Neural progenitor cell (in vitro differentiated cells): ENCODE measurements at regions not wholly inside any gene's neighbourhood (a gene's known extent, or its start where the extent isn't known, plus 50 kb on each side); places are given as distances from the start of the nearest gene placed in this dataset.

Experiments used
- DNase-seq: peaks from one replicate; pipeline ENCODE4 v3.0.0-alpha.2; 2016; ENCODE audit warnings: low spot score
- H2AFZ ChIP-seq: fragments of 200-600 bp; sonication (generic); replicated peaks from 2 replicates; pipeline ENCODE4 v1.6.1; 2016; ENCODE audit warnings: antibody characterized with exemption
- H3F3A ChIP-seq: fragments of 200-600 bp; sonication (generic); 2 replicates; pipeline ENCODE4 v1.6.1; 2016; ENCODE audit warnings: antibody characterized with exemption, low read depth
- H3K27ac ChIP-seq: fragments of 200-600 bp; sonication (generic); 2 replicates; pipeline ENCODE4 v1.5.1; 2016; ENCODE audit warnings: mild to moderate bottlenecking
- H3K27me3 ChIP-seq: fragments of 200-600 bp; sonication (generic); 2 replicates; pipeline ENCODE4 v1.6.1; 2016; ENCODE audit warnings: mild to moderate bottlenecking, moderate library complexity
- H3K36me3 ChIP-seq: fragments of 200-600 bp; sonication (generic); 2 replicates; pipeline ENCODE4 v1.5.1; 2016
- H3K4me1 ChIP-seq: fragments of 200-600 bp; sonication (generic); 2 replicates; pipeline ENCODE4 v1.6.1; 2016; ENCODE audit warnings: mixed run types
- H3K4me2 ChIP-seq: fragments of 200-600 bp; sonication (generic); 2 replicates; pipeline ENCODE4 v1.6.1; 2016
- H3K4me3 ChIP-seq: fragments of 200-600 bp; sonication (generic); 2 replicates; pipeline ENCODE4 v1.5.1; 2016
- H3K79me2 ChIP-seq: fragments of 200-600 bp; sonication (generic); 2 replicates; pipeline ENCODE4 v1.6.1; 2016; ENCODE audit warnings: low read depth
- H3K9ac ChIP-seq: fragments of 200-600 bp; sonication (generic); 2 replicates; pipeline ENCODE4 v1.6.1; 2016
- H3K9me3 ChIP-seq: fragments of 200-600 bp; sonication (generic); 2 replicates; pipeline ENCODE4 v1.5.1; 2016; ENCODE audit warnings: low read depth
- H4K20me1 ChIP-seq: fragments of 200-600 bp; sonication (generic); 2 replicates; pipeline ENCODE4 v1.6.1; 2016; ENCODE audit warnings: low read depth
- H3K27ac Mint-ChIP-seq: 3 replicates; pipeline ENCODE4 v1.8.0; 2021; ENCODE audit warnings: mixed read lengths
- H3K27me3 Mint-ChIP-seq: 2 replicates; pipeline ENCODE4 v1.8.0; 2022; ENCODE audit warnings: low read depth, mild to moderate bottlenecking, inconsistent platforms, moderate library complexity, mixed read lengths; ENCODE audit not compliant: insufficient read depth
- H3K36me3 Mint-ChIP-seq: 3 replicates; pipeline ENCODE4 v1.8.0; 2021; ENCODE audit warnings: mixed read lengths
- H3K4me1 Mint-ChIP-seq: 3 replicates; pipeline ENCODE4 v1.8.0; 2021; ENCODE audit warnings: mixed read lengths
- H3K4me3 Mint-ChIP-seq: 3 replicates; pipeline ENCODE4 v1.8.0; 2021; ENCODE audit warnings: mild to moderate bottlenecking, moderate library complexity, mixed read lengths
- H3K9me3 Mint-ChIP-seq: 3 replicates; pipeline ENCODE4 v1.8.0; 2020; ENCODE audit warnings: mixed read lengths
- EZH2 ChIP-seq: fragments of 200-600 bp; sonication (generic); IDR thresholded peaks from 2 replicates; pipeline ENCODE4 v1.6.1; 2017; ENCODE audit warnings: antibody characterized with exemption, mild to moderate bottlenecking, moderate library complexity
- EZH2phosphoT487 ChIP-seq: fragments of 200-600 bp; sonication (generic); IDR thresholded peaks from 2 replicates; pipeline ENCODE4 v1.6.1; 2017; ENCODE audit warnings: antibody characterized with exemption
- TF ChIP-seq, protein P1 (sequence below): fragments of 200-600 bp; sonication (generic); IDR thresholded peaks from 2 replicates; pipeline ENCODE4 v1.5.1; 2017; ENCODE audit warnings: antibody characterized with exemption, mild to moderate bottlenecking

DNA sequence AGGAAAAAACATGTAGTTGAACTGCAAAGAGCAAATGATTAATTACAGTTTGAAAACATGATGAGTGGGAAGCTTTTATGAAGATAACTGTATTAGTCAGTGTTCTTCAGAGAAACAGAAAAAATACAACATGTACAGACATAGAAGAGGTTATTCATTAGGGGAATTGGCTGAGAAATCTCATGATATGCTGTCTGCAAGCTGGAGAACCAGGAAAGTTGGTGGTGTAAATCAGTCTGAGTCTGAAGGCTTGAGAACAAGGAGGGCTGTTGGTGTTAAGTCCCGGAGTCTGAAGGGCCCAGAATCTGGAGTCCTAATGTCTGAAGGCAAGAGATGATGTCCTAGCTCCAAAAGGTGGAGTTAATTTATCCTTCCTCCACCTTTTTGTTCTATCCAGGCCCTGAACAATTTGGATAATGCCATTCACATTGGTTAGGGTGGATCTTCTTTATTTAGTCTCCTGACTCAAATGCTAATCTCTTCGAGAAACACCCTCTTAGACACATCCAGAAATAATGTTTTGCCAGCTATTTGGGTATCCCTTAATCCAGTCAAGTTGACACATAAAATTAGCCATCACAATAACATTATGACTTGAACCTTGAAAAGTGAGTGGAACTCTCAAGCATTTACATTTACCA lies 672.9 kb upstream of the PTBP2 start:
- Histone ChIP-seq H3K4me2 (no peak overlapping the region), H3K36me3 (no peaks in the 10 kb centered on the region), H3K9me3 (no peaks in the 10 kb centered on the region), H3K79me2 (no peaks in the 10 kb centered on the region), H2AFZ (no peak overlapping the region), H3K4me1 (no peaks in the 10 kb centered on the region), H4K20me1 (no peaks in the 10 kb centered on the region), H3K4me3 (no peak overlapping the region), H3K27me3 (no peaks in the 10 kb centered on the region), H3K27ac (no peak overlapping the region), H3K9ac (no peak overlapping the region), H3F3A (no peaks in the 10 kb centered on the region)
- Mint-ChIP-seq H3K27ac (no peak overlapping the region), H3K9me3 (no peaks in the 10 kb centered on the region), H3K36me3 (no peaks in the 10 kb centered on the region), H3K4me3 (no peak overlapping the region), H3K27me3 (peaks cover 2% of the 10 kb centered on the region), H3K4me1 (peaks cover 4% of the 10 kb centered on the region)
- TF ChIP-seq, protein P1, sequence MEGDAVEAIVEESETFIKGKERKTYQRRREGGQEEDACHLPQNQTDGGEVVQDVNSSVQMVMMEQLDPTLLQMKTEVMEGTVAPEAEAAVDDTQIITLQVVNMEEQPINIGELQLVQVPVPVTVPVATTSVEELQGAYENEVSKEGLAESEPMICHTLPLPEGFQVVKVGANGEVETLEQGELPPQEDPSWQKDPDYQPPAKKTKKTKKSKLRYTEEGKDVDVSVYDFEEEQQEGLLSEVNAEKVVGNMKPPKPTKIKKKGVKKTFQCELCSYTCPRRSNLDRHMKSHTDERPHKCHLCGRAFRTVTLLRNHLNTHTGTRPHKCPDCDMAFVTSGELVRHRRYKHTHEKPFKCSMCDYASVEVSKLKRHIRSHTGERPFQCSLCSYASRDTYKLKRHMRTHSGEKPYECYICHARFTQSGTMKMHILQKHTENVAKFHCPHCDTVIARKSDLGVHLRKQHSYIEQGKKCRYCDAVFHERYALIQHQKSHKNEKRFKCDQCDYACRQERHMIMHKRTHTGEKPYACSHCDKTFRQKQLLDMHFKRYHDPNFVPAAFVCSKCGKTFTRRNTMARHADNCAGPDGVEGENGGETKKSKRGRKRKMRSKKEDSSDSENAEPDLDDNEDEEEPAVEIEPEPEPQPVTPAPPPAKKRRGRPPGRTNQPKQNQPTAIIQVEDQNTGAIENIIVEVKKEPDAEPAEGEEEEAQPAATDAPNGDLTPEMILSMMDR: no peak
- no peak for TF ChIP-seq EZH2
- TF ChIP-seq EZH2phosphoT487: no peak
- no peak for DNase-seq

DNA sequence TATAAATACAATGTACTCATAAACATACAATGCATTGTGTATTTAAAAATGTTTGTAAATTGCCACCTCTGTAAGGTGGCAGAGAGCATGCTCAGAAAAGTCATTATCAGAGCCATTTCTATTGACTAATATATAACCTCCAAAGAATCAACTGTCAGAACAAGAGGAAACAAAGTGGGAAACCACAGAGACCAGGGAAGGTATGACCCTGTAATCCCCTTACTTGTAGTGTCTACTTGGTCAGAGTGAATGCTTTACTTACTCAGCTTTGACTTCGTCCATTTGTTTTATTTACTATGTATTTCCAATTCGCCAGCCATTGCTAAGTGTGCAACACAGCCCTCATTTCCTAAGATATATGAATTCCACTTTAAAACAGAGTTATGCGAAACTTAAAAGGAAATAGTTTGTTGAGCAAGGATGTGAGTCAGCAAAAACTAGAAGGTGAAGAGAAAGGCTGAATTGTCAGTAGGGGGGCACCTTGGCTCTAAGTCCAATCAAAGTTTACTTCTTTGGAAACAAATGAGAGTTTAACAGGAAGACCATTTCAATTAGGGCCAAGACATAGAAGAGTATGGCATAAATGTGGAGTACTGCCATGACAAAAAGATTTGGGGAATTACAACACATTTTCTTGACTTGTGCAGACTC lies 671.7 kb upstream of the PTBP2 start:
- H4K20me1 ChIP-seq: no peaks in the 10 kb centered on the region
- Mint-ChIP-seq H3K27me3 (peaks cover 2% of the 10 kb centered on the region), H3K4me3 (no peak overlapping the region), H3K27ac (no peak overlapping the region), H3K36me3 (no peaks in the 10 kb centered on the region), H3K9me3 (peaks cover 2% of the 10 kb centered on the region), H3K4me1 (peaks cover 3% of the 10 kb centered on the region)
- no peaks in the 10 kb centered on the region for H3K36me3 ChIP-seq
- no peak overlapping the region for H3K9ac ChIP-seq
- no peaks in the 10 kb centered on the region for H3K9me3 ChIP-seq
- no peaks in the 10 kb centered on the region for H3F3A ChIP-seq
- no peak overlapping the region for H3K27ac ChIP-seq
- TF ChIP-seq EZH2 (no peak), EZH2phosphoT487 (no peak)
- TF ChIP-seq, protein P1: no peak
- H3K4me1 ChIP-seq: no peaks in the 10 kb centered on the region
- H3K27me3 ChIP-seq: no peaks in the 10 kb centered on the region
- H3K4me2 ChIP-seq: no peak overlapping the region
- H3K4me3 ChIP-seq: no peak overlapping the region
- H3K79me2 ChIP-seq: no peaks in the 10 kb centered on the region
- DNase-seq: no peak
- H2AFZ ChIP-seq: no peak overlapping the region

DNA sequence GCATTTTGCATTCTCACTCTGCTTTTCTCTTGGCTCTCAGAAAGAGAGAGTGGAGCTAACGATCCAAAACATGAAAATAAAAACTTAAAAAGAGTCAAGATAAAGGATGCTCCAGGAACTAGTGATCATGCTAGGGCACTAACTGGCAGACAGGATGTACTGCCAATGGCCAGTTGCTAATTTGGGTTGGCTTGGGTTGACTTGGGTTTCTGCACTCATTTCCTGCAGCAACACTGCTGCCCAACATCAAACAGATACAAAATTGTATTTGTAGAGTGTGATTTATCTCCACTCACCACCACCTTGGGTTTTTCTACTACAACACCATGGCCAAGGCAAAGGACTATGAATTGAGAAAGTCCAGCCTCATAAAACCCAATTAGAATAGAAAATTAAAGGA lies 662.3 kb upstream of the PTBP2 start:
- no peaks in the 10 kb centered on the region for H4K20me1 ChIP-seq
- no peaks in the 10 kb centered on the region for H3F3A ChIP-seq
- Mint-ChIP-seq H3K36me3 (peaks cover 3% of the 10 kb centered on the region), H3K4me1 (no peaks in the 10 kb centered on the region), H3K4me3 (no peak overlapping the region), H3K9me3 (peaks cover 11% of the 10 kb centered on the region), H3K27ac (no peak overlapping the region), H3K27me3 (no peaks in the 10 kb centered on the region)
- DNase-seq: no peak
- no peak overlapping the region for H2AFZ ChIP-seq
- H3K4me2 ChIP-seq: no peak overlapping the region
- H3K27ac ChIP-seq: no peak overlapping the region
- H3K79me2 ChIP-seq: no peaks in the 10 kb centered on the region
- no peaks in the 10 kb centered on the region for H3K27me3 ChIP-seq
- no peaks in the 10 kb centered on the region for H3K4me1 ChIP-seq
- H3K4me3 ChIP-seq: no peak overlapping the region
- H3K9ac ChIP-seq: no peak overlapping the region
- TF ChIP-seq EZH2phosphoT487: no peak
- TF ChIP-seq, protein P1: no peak
- no peak for TF ChIP-seq EZH2
- H3K36me3 ChIP-seq: no peaks in the 10 kb centered on the region
- H3K9me3 ChIP-seq: no peaks in the 10 kb centered on the region
